Suprapubic skin (tissue), 3 donors: ENCODE measurements at regions not wholly inside any gene's neighbourhood (a gene's known extent, or its start where the extent isn't known, plus 50 kb on each side); places are given as distances from the start of the nearest gene placed in this dataset.

Source experiments
- CTCF ChIP-seq, 2 donors: fragments of 200-600 bp in 1 of 2; fragments of 450-650 bp in 1 of 2; sonication (generic) in 1 of 2; IDR thresholded peaks; one replicate each; pipeline ENCODE4 v1.5.1; 2016 to 2019; ENCODE audit warnings: antibody characterized with exemption in 2 of 2, mild to moderate bottlenecking in 1 of 2, moderate library complexity in 1 of 2
- POLR2AphosphoS5 ChIP-seq, 3 donors: sonication (generic); formaldehyde crosslinking; IDR thresholded peaks; one replicate each; pipeline ENCODE4 v1.6.1; 2017; ENCODE audit warnings: antibody characterized with exemption in 3 of 3

- TF ChIP-seq POLR2AphosphoS5 (IDR thresholded peaks at IDR 0.05): no peak
- no peak for TF ChIP-seq CTCF (IDR thresholded peaks at IDR 0.05)
Measured at GRCh38 chr9:29773676-29774075, 2200.4 kb upstream of the C9orf72 start.
